ENCODE measurements at regions not wholly inside any gene's neighbourhood (a gene's known extent, or its start where the extent isn't known, plus 50 kb on each side); places are given as distances from the start of the nearest gene placed in this dataset.

GRCh38 chr10:112005044-112005443 is 178.5 kb downstream of the GPAM start:
- TF ChIP-seq CTCF (conservative IDR thresholded peaks at IDR 0.05; ENCODE audit: low read length) (no peak), EZH2phosphoT487 (IDR thresholded peaks at IDR 0.05; ENCODE audit: borderline replicate concordance) (no peak)

All from Loucy (cell line).